ENCODE measurements at regions not wholly inside any gene's neighbourhood (a gene's known extent, or its start where the extent isn't known, plus 50 kb on each side); places are given as distances from the start of the nearest gene placed in this dataset.
A peak's percentile ranks its signal among the peaks of the same experiment; 100 is the strongest.

DNA sequence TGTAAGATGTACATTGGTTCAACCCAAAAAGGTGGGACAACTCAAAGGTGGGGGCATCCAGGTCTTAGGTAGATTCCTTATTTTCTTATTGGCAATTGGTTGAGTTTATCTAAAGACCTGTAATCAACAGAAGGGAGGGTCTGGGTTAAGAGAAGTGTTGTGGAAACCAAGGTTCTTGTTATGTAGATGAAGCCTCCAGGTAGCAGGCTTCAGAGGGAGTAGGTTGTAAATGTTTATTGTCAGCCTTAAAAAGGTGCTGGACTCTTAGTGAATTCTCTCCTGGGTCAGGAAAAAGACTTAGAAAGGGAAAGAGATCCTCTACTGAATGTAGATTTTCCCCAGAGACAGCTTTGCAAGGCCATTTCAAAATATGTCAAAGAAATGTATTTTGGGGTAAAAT lies 125.3 kb upstream of the NDUFV2 start:
- peaks cover 35% of the 10 kb centered on the region for H3K4me1 Mint-ChIP-seq (ENCODE audit: low read depth, unreplicated experiment)
- TF ChIP-seq CTCF (IDR thresholded peaks at IDR 0.05; ENCODE audit: unreplicated experiment): no peak
- no peak for DNase-seq
- no peak overlapping the region for H3K4me3 Mint-ChIP-seq (ENCODE audit: low read depth, unreplicated experiment)
- H3K27ac Mint-ChIP-seq (ENCODE audit: unreplicated experiment): no peak overlapping the region
- no peaks in the 10 kb centered on the region for H3K36me3 Mint-ChIP-seq (ENCODE audit: insufficient read depth, unreplicated experiment)
- CTCF ChIA-PET: no interaction called here
- BruUV-seq (replicated peaks): no TSS peak
- H3K9me3 Mint-ChIP-seq (ENCODE audit: low read depth, unreplicated experiment): peaks cover 12% of the 10 kb centered on the region
- no peaks in the 10 kb centered on the region for H3K27me3 Mint-ChIP-seq (ENCODE audit: unreplicated experiment)
- intact Hi-C loops (cut with micrococcal nuclease; ENCODE audit: unreplicated experiment): no loop called here

- no TSS peak for BruUV-seq (replicated peaks)
- Mint-ChIP-seq H3K27ac (ENCODE audit: unreplicated experiment) (no peak overlapping the region), H3K4me1 (ENCODE audit: low read depth, unreplicated experiment) (peaks cover 40% of the 10 kb centered on the region), H3K27me3 (ENCODE audit: unreplicated experiment) (no peaks in the 10 kb centered on the region), H3K36me3 (ENCODE audit: insufficient read depth, unreplicated experiment) (no peaks in the 10 kb centered on the region), H3K4me3 (ENCODE audit: low read depth, unreplicated experiment) (no peak overlapping the region), H3K9me3 (ENCODE audit: low read depth, unreplicated experiment) (peaks cover 12% of the 10 kb centered on the region)
- intact Hi-C loops (cut with micrococcal nuclease; ENCODE audit: unreplicated experiment): no loop called here
- no peak for DNase-seq
- TF ChIP-seq CTCF (IDR thresholded peaks at IDR 0.05; ENCODE audit: unreplicated experiment): no peak
- CTCF ChIA-PET: no interaction called here
These were observed 124.8 kb upstream of the NDUFV2 start for GRCh38 chr18:8977701-8978100.

DNA sequence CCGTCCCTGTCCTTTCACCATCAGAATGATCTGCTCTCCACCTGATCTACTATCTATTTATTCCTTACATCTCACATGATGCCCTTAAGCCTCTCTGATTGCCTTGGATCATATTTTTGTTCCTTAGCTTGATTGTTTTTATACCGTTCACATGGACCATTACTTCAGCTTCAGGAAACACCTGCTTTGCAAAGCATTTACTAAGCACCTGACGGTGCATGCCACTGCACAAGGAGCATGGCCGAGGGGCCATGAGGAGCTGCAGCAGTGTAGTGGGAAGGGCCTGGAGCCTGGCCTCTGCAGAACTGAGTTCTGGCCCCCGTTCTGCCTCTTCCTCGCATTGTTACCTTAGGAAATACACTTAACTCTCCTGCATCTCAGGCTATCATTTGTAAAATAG lies 124.1 kb upstream of the NDUFV2 start:
- CTCF ChIA-PET: no interaction called here

DNA sequence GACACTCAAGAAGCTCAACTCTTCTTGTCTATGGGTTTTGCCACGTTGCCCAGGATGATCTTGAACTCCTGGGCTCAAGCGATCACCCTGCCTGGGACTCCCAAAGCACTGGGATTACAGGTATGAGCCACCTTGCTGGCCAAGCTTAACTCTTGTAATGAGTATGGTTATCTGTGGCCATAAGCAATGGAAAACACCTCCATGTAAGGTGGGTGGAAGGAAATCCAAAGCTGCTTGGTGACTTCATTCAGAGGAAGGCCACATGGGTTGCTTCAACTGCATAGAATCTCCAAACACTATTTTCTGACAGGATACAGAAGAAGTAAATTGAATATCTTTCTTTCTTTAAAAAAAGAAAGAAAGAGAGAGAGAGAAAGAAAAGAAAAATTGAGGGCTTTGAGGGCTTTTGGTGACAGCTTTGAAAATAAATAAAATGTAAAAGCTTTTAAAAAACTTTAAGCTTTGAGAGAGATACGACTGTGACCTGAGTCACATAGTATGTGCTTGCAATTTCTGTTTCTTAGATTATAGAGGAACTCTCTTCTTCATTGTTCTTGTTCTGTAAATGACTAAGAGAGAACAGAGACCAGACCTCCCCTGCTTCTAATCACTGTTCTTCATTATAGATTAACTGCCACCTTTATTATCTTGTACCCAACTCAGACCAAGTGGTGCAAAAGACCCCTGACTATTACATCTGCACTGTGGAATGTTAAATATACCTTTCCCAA lies 123.1 kb upstream of the NDUFV2 start:
- Mint-ChIP-seq H3K4me1 (ENCODE audit: low read depth, unreplicated experiment) (peaks cover 48% of the 10 kb centered on the region), H3K27me3 (ENCODE audit: unreplicated experiment) (no peaks in the 10 kb centered on the region), H3K36me3 (ENCODE audit: insufficient read depth, unreplicated experiment) (no peaks in the 10 kb centered on the region), H3K9me3 (ENCODE audit: low read depth, unreplicated experiment) (peaks cover 4% of the 10 kb centered on the region), H3K4me3 (ENCODE audit: low read depth, unreplicated experiment) (no peak overlapping the region), H3K27ac (ENCODE audit: unreplicated experiment) (peak overlapping the region; percentile 20)
- CTCF ChIA-PET: no interaction called here
- no peak for TF ChIP-seq CTCF (IDR thresholded peaks at IDR 0.05; ENCODE audit: unreplicated experiment)
- DNase-seq: no peak
- intact Hi-C loops (cut with micrococcal nuclease; ENCODE audit: unreplicated experiment): no loop called here
- BruUV-seq (replicated peaks): no TSS peak

More for the DNA sequence above, 124.1 kb upstream of the NDUFV2 start:
- BruUV-seq (replicated peaks): no TSS peak
- no peak for DNase-seq
- no peak overlapping the region for H3K4me3 Mint-ChIP-seq (ENCODE audit: low read depth, unreplicated experiment)
- peak overlapping the region; percentile 13 for H3K27ac Mint-ChIP-seq (ENCODE audit: unreplicated experiment)
- peaks cover 7% of the 10 kb centered on the region for H3K9me3 Mint-ChIP-seq (ENCODE audit: low read depth, unreplicated experiment)
- no peaks in the 10 kb centered on the region for H3K36me3 Mint-ChIP-seq (ENCODE audit: insufficient read depth, unreplicated experiment)
- no peak for TF ChIP-seq CTCF (IDR thresholded peaks at IDR 0.05; ENCODE audit: unreplicated experiment)
- no peaks in the 10 kb centered on the region for H3K27me3 Mint-ChIP-seq (ENCODE audit: unreplicated experiment)
- peaks cover 47% of the 10 kb centered on the region for H3K4me1 Mint-ChIP-seq (ENCODE audit: low read depth, unreplicated experiment)
- intact Hi-C loops (cut with micrococcal nuclease; ENCODE audit: unreplicated experiment): no loop called here

Measured in Calu3 (cell line).